CD4-positive, alpha-beta T cell treated with Interleukin-15 for 1 hour (primary cell): ENCODE measurements at regions not wholly inside any gene's neighbourhood (a gene's known extent, or its start where the extent isn't known, plus 50 kb on each side); places are given as distances from the start of the nearest gene placed in this dataset.
"Not testable (repeated sequence)": the region's sequence is repeated elsewhere in the genome, so short reads cannot be mapped to it uniquely, and the experiment has no call there.

Experiments used
- DNase-seq: peaks from one replicate; pipeline ENCODE4 v3.0.0-alpha.2; 2020

DNA sequence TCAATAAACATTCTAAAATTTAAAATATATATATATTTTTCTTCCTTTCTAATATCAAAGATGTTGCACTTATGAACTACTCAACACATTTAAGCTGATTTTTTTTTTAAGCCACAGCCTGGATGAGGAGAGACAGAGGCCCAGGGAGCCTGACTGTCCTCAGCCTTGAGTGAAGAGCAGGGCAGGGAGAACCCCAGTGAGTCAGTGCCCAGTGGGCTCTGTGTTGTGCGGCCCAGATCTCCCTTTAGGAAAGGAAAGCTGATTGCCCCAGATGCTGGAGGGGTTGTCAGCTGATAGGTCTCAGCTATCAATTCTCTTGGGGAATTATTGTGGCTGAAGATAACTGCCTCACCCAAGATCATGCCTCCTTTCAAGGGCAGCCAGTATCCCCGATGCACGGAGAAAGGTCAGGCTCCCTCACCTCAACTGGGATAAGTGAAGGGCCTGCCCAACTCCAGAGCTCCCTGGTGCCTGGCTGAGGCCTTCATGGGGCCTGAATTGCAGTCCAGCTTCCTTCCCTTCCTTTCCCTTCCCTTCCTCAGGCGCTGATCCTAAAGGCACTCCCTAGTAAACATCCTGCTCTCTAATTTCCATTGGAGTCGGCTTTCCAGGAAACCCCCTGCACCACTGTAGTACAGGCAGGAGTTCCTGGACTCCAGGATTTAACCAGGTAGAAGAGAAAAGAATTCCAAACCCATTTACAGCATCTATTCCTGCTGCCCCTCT lies 106.9 kb upstream of the ATL2 start:
- no peak for DNase-seq

GRCh38 chr2:38482710-38483109 lies 105.6 kb upstream of the ATL2 start:
- not testable (repeated sequence) for DNase-seq

- DNase-seq, result no peak
Measured at GRCh38 chr2:38480617-38481016, 103.5 kb upstream of the ATL2 start.

- DNase-seq, result no peak
Measured at GRCh38 chr2:38477006-38477405, 99.9 kb upstream of the ATL2 start.

GRCh38 chr2:38475567-38475881 lies 98.5 kb upstream of the ATL2 start:
- DNase-seq, result no peak

DNA sequence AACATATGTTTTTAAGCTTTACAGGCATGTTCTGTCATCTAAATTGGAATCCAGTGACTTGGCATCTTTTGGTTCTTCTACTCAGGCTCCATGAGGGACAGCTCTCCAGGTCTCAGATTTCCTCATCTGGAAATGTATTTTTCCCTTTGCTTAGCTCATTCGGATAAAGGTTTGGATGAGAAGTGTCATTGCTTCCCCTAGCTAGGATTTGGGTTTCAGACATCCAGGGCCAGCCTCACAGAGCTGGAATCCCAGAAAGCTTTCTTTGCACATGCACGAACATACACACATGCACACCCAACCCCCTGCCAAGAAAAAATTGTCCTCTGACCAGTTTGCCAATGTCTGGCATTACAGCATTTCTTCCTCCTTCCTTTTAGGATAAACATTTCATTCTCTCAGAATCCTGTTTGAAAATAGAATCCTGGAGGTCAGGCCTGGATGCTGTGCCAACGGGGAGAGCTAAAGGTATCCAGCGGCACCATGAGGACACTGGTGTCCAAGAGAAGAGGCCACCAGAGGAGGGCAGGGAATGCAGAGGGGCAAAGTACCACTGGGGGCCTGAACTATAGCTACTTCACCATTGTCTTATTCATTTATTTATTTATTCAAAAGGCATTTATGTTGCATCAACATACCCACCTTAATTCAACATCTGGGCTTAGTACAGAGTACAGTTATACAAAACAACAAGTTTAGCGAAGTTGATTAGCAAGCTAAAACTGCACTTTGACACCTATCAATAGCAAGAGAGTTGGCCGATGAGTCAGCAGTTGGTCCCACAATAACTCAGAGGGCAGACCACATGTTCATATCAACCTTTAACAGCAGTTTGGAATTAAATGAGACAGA lies 97.9 kb upstream of the ATL2 start:
- DNase-seq, result no peak

DNA sequence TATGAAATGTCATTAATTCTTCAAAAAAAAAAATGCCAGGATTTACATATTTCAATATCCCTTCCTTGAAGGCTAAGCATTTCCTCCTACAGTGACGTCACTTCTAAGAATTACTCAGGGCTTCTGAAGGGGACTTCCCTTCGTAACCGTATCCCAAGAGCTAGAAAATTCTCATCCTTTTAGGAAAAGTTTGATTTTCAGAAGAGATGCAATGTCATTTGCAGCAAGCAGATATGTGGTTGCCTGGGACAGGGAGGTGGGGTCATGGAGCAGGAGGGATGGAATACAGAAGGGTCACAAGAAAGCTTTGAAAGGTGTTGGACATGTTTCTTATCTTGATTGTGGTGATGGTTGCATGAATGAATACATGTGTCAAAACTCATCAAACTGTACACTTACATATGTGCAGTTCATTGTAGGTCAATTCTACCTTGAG lies 97.0 kb upstream of the ATL2 start:
- no peak for DNase-seq

DNA sequence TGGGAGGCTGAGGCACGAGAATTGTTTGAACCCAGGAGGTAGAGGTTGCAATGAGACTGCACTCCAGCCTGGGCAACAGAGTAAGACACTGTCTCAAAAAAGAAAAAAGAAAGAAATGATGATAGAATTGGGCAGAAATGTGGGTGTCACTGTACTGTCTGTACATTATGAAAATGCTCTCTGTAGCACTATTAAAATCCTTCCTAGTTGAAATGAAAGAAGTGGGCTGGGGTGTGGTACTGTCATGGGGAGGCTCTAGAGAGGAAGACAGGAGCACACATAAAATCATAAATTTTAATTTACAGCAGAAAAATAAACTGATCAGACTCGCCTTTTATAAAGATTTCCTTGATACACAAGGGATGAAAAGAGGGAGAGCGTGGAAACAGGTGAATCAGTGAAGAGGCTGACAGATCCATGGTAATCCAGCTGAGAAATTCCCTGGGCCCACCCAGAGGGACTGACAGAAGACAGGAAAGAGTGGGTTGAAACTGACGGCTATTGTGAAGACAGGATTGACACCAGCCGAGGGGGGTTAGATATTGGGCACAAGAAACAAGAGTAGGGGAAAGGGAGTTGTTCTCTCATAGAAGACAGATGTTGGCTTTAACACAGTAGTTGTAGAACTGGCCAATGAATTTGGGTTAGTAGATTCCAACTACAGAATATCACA lies 96.4 kb upstream of the ATL2 start:
- no peak for DNase-seq

GRCh38 chr2:38470115-38470514 lies 93.0 kb upstream of the ATL2 start:
- DNase-seq, result no peak

GRCh38 chr2:38467768-38468455 lies 90.8 kb upstream of the ATL2 start:
- DNase-seq, result no peak

DNA sequence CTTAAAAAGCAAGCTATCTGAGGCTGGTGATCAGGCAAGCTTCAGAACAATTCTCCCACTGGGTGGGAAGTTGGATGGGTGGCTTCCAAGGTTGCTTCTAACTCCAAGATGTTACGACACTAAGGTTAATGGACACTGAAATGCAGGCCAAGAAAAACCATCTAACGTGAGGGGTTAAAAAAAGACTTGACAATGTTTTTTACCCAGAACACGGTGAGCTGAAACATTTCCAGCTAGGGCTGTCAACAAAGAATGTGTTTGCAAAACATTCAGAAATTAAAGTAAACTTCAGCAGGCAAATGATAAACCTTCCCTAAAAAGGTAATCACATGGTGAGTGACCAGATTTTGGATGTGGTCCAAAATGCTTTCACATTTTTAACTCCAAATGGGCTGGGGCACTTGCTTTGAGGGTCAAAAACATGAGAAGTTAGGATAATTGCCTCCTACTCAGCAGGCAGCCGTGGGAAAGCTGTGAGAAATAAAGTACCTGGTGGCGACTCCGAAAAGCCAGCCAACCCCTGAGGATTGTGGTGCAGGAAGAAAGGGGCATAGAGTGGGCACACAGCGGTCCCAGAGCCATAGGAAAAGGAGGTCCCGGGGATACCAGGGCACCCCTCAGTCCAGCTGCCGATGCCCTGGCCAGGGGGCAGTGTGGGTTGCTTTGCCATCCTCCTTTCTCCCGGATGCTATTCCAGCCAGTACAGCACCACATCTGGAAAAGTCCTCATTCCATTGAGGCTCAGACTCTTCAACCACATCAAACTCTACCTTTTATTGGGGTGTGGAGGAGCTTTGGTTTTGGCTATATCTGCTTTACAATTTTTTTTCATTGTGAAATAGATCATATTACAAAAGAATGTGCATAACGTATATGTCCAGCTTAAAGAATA lies 90.0 kb upstream of the ATL2 start:
- no peak for DNase-seq

GRCh38 chr2:38466409-38466808 lies 89.3 kb upstream of the ATL2 start:
- DNase-seq, result no peak

- no peak for DNase-seq
Measured at GRCh38 chr2:38465789-38466127, 88.7 kb upstream of the ATL2 start.

DNA sequence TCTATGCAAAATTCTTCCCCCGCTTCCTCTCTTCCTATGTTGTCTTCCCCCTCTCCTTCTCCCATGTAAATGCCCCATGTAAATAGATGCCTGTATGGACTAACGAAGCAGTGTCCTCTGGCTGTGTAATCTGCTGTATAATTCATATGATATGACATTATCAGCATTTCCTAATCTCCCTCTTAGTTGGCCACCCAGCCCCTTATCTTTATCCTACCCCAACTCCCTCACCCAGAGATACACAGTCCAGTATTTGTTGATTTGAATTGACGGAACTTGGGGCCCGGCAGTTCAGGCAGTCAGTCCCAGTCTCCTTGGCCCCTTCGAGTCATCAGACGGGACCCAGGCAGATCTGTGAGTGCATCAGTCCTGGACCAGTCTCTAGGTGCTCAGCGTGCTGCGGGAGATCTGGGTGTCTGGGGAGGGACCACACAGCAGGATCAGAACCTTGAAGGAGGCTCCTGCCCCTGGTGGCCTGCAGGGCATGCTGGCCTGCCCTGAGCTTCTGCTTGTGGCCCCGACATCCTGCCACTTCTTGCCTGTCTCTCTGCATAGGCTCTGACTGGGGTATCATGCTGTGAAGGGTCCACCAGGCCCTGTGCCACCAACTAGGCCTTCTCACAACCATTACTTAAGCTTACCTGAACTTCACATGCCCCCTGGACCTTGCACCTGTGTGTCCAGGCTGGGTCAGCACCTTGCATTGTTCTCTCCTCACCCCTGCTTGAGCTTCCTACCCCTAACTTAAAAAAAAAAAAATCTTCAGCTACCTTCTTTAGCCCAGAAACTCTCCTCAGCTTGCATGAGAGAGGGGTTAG lies 88.1 kb upstream of the ATL2 start:
- no peak for DNase-seq

DNA sequence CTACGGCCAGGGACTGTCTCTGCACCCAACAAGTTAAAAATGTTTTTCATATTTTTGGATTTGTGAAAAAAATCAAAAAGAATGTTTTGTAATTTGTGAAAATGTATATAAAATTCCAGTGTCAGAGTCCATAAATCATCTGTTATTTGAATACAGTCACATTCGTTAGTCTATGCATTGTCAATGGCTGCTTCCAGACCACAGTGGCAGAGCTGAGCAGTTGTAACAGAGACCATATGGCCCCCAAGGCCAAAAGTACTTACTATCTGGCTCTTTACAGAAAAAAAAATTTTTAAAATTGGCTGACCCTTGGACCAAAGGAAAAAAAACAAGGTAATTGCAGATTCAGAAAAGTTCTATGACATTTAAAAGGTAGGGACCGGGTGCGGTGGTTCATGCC lies 86.7 kb upstream of the ATL2 start:
- DNase-seq, result no peak

DNA sequence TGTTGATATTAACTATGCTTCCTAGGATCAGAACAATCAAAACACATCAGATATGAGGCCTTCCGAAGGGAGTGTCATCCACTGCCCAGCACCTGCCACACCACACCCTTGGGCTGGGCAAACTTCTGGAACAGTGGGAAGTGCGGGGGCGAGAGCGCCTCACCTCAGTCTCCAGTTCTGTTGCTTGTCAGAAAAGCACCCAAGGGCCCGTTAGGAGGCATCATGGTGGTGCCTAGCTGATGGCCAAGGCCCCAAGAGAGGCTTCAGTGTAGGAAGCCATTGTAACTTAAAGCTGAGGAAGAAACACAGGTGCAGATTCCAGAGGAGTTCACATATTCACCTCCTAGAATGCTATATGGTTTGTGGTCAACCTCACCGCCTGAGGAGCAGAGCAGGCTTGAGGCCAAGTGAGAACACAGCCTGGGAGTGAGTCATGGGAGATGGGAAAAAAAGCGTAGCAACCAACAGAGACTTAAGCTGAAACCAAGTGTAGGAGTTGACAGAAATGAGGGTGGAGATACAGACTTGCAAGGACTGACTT lies 85.1 kb upstream of the ATL2 start:
- no peak for DNase-seq

DNA sequence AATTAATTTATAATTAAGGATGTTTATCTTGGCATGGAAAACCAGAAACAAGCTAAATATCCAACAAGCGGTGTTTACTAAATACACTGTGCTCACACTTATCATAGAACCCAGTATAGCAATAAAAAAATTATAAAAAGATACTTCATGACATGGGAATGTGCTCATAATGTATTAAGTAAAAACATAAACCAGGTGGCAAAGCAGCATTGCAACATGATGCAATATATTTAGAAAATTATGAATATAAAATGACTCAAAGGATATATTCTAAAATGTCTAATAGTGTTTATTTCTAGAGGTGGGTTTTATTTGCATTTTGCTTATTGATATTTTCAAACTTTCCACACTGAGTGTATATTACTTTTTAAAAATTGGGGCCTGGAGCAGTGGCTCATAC lies 84.4 kb upstream of the ATL2 start:
- no peak for DNase-seq

DNA sequence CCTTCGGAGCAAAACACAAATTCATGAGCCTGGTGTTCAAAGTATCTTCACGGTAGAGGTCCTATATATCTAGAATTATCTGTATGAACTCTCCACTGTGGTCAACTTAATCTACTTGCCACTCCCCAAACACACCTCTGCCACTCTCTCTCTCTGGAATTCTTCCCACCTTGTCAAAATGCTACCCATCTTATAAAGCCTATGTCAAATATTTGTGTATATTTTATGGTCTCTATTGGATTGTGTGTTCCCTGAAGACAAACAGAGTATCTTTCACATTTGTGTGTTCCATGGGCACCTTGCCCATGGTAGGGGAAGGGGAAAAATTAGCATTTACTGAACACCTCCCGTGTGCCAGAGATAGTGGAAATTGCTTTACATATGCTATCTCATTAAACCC lies 83.2 kb upstream of the ATL2 start:
- DNase-seq, result no peak

DNA sequence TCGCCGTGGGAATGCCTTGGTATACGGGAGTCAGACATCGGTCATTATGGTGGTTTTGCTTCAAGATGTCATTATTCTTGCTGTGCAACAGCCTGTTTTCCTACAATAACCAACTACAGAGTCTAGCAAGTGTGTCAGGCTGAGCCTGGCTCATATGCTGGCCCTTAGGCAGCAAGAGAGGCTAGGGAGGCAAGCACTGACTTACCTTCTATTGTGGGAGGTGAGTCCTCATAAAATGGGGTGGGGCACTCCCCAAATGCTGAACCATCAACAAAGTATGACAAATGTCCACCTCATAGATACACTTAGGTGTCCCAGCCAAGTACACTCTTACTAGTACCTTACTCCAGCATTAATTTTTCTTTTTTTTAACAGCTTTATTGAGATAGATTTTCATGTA lies 77.0 kb upstream of the ATL2 start:
- no peak for DNase-seq

GRCh38 chr2:38451778-38452177 lies 74.7 kb upstream of the ATL2 start:
- DNase-seq, result not testable (repeated sequence)

GRCh38 chr2:38450509-38450908 lies 73.4 kb upstream of the ATL2 start:
- no peak for DNase-seq
